IPS-20b (cell line): ENCODE measurements at regions not wholly inside any gene's neighbourhood (a gene's known extent, or its start where the extent isn't known, plus 50 kb on each side); places are given as distances from the start of the nearest gene placed in this dataset.

Experiments
- H3K27ac ChIP-seq: one replicate; pipeline ENCODE4 v1.5.1; 2013; ENCODE audit warnings: low read length
- H3K27me3 ChIP-seq: 2 replicates; pipeline ENCODE4 v1.6.1; 2013; ENCODE audit warnings: mild to moderate bottlenecking, low read length, inconsistent platforms; ENCODE audit not compliant: insufficient read depth
- H3K36me3 ChIP-seq: 2 replicates; pipeline ENCODE4 v1.6.1; 2013; ENCODE audit warnings: low read depth, mild to moderate bottlenecking, inconsistent platforms, low read length, moderate library complexity; ENCODE audit not compliant: insufficient read depth
- H3K4me1 ChIP-seq: 2 replicates; pipeline ENCODE4 v1.6.1; 2013; ENCODE audit warnings: mild to moderate bottlenecking, control low read depth, inconsistent platforms, low read length, moderate library complexity; ENCODE audit not compliant: insufficient read depth
- H3K4me3 ChIP-seq: 2 replicates; pipeline ENCODE4 v1.5.1; 2013; ENCODE audit warnings: mild to moderate bottlenecking, low read length, inconsistent platforms
- H3K9ac ChIP-seq: 2 replicates; pipeline ENCODE4 v1.6.1; 2013; ENCODE audit warnings: low read depth, mild to moderate bottlenecking, inconsistent platforms, low read length, moderate library complexity
- H3K9me3 ChIP-seq: 2 replicates; pipeline ENCODE4 v1.6.1; 2013; ENCODE audit warnings: mild to moderate bottlenecking, low read depth, low read length, inconsistent platforms; ENCODE audit not compliant: insufficient read depth

- Histone ChIP-seq H3K36me3 (no peaks in the 10 kb centered on the region), H3K9me3 (no peaks in the 10 kb centered on the region), H3K9ac (no peak overlapping the region), H3K4me1 (no peaks in the 10 kb centered on the region), H3K27ac (no peak overlapping the region), H3K27me3 (no peaks in the 10 kb centered on the region), H3K4me3 (no peak overlapping the region)
Observed at GRCh38 chr18:7466190-7466589, 100.9 kb upstream of the PTPRM start.

- no peak overlapping the region for H3K9ac ChIP-seq
- H3K4me1 ChIP-seq: no peaks in the 10 kb centered on the region
- no peak overlapping the region for H3K27ac ChIP-seq
- no peaks in the 10 kb centered on the region for H3K36me3 ChIP-seq
- H3K4me3 ChIP-seq: no peak overlapping the region
- no peaks in the 10 kb centered on the region; the same call in 1 of the 2 replicates for H3K27me3 ChIP-seq
- H3K9me3 ChIP-seq: no peaks in the 10 kb centered on the region
Observed at GRCh38 chr18:7467708-7468466, 99.2 kb upstream of the PTPRM start.

GRCh38 chr18:7470101-7470500 lies 97.0 kb upstream of the PTPRM start:
- Histone ChIP-seq H3K4me3 (no peak overlapping the region), H3K27me3 (no peaks in the 10 kb centered on the region; the same call in 1 of the 2 replicates), H3K9me3 (no peaks in the 10 kb centered on the region), H3K36me3 (no peaks in the 10 kb centered on the region), H3K27ac (no peak overlapping the region), H3K9ac (no peak overlapping the region), H3K4me1 (no peaks in the 10 kb centered on the region)

- Histone ChIP-seq H3K4me1 (no peaks in the 10 kb centered on the region), H3K27ac (no peak overlapping the region), H3K27me3 (no peaks in the 10 kb centered on the region; the same call in 1 of the 2 replicates), H3K9me3 (no peaks in the 10 kb centered on the region), H3K36me3 (no peaks in the 10 kb centered on the region), H3K4me3 (no peak overlapping the region), H3K9ac (no peak overlapping the region)
Observed at GRCh38 chr18:7470503-7470902, 96.6 kb upstream of the PTPRM start.

GRCh38 chr18:7476386-7476785 lies 90.7 kb upstream of the PTPRM start:
- H3K27ac ChIP-seq: no peak overlapping the region
- H3K27me3 ChIP-seq: no peaks in the 10 kb centered on the region; the same call in 1 of the 2 replicates
- H3K4me1 ChIP-seq: no peaks in the 10 kb centered on the region
- H3K9me3 ChIP-seq: no peaks in the 10 kb centered on the region
- no peak overlapping the region for H3K4me3 ChIP-seq
- H3K36me3 ChIP-seq: no peaks in the 10 kb centered on the region
- no peak overlapping the region for H3K9ac ChIP-seq

- Histone ChIP-seq H3K9me3 (no peaks in the 10 kb centered on the region), H3K27me3 (no peaks in the 10 kb centered on the region), H3K4me1 (no peaks in the 10 kb centered on the region), H3K27ac (no peak overlapping the region), H3K36me3 (no peaks in the 10 kb centered on the region), H3K9ac (no peak overlapping the region), H3K4me3 (no peak overlapping the region)
Observed at GRCh38 chr18:7479756-7480155, 87.4 kb upstream of the PTPRM start.

GRCh38 chr18:7480879-7481278 lies 86.2 kb upstream of the PTPRM start:
- Histone ChIP-seq H3K27me3 (no peaks in the 10 kb centered on the region), H3K4me3 (no peak overlapping the region), H3K36me3 (no peaks in the 10 kb centered on the region), H3K27ac (no peak overlapping the region), H3K9me3 (no peaks in the 10 kb centered on the region), H3K9ac (no peak overlapping the region), H3K4me1 (no peaks in the 10 kb centered on the region)

GRCh38 chr18:7482342-7482741 lies 84.8 kb upstream of the PTPRM start:
- Histone ChIP-seq H3K9ac (no peak overlapping the region), H3K36me3 (no peaks in the 10 kb centered on the region), H3K4me1 (no peaks in the 10 kb centered on the region), H3K27ac (no peak overlapping the region), H3K9me3 (no peaks in the 10 kb centered on the region), H3K4me3 (no peak overlapping the region), H3K27me3 (no peaks in the 10 kb centered on the region)

GRCh38 chr18:7485616-7486015 lies 81.5 kb upstream of the PTPRM start:
- Histone ChIP-seq H3K27me3 (no peaks in the 10 kb centered on the region), H3K9ac (no peak overlapping the region), H3K27ac (no peak overlapping the region), H3K9me3 (no peaks in the 10 kb centered on the region), H3K36me3 (no peaks in the 10 kb centered on the region), H3K4me1 (no peaks in the 10 kb centered on the region), H3K4me3 (no peak overlapping the region)

GRCh38 chr18:7488571-7488970 lies 78.5 kb upstream of the PTPRM start:
- H3K4me3 ChIP-seq: no peak overlapping the region
- no peak overlapping the region for H3K27ac ChIP-seq
- no peak overlapping the region for H3K9ac ChIP-seq
- no peaks in the 10 kb centered on the region for H3K4me1 ChIP-seq
- no peaks in the 10 kb centered on the region for H3K27me3 ChIP-seq
- H3K9me3 ChIP-seq: no peaks in the 10 kb centered on the region
- no peaks in the 10 kb centered on the region for H3K36me3 ChIP-seq

- H3K4me1 ChIP-seq: no peaks in the 10 kb centered on the region
- H3K27ac ChIP-seq: no peak overlapping the region
- H3K27me3 ChIP-seq: no peaks in the 10 kb centered on the region
- no peak overlapping the region for H3K4me3 ChIP-seq
- no peak overlapping the region for H3K9ac ChIP-seq
- no peaks in the 10 kb centered on the region for H3K36me3 ChIP-seq
- H3K9me3 ChIP-seq: no peaks in the 10 kb centered on the region
Observed at GRCh38 chr18:7490104-7490503, 77.0 kb upstream of the PTPRM start.

- H3K9ac ChIP-seq: no peak overlapping the region
- no peak overlapping the region for H3K4me3 ChIP-seq
- no peaks in the 10 kb centered on the region for H3K9me3 ChIP-seq
- no peaks in the 10 kb centered on the region for H3K4me1 ChIP-seq
- no peak overlapping the region for H3K27ac ChIP-seq
- H3K36me3 ChIP-seq: no peaks in the 10 kb centered on the region
- no peaks in the 10 kb centered on the region for H3K27me3 ChIP-seq
Observed at GRCh38 chr18:7492385-7492784, 74.7 kb upstream of the PTPRM start.
